H9 (cell line): ENCODE measurements at regions not wholly inside any gene's neighbourhood (a gene's known extent, or its start where the extent isn't known, plus 50 kb on each side); places are given as distances from the start of the nearest gene placed in this dataset.

ENCODE experiments used
- DNase-seq: peaks from one replicate; pipeline ENCODE4 v3.0.0-alpha.2; 2017
- H2AFZ ChIP-seq: one replicate; pipeline ENCODE4 v1.6.1; 2013; ENCODE audit warnings: mild to moderate bottlenecking, low read length, control low read depth, moderate library complexity
- H2AK5ac ChIP-seq: 2 replicates; pipeline ENCODE4 v1.6.1; 2013; ENCODE audit warnings: low read length, control low read depth, mixed read lengths; ENCODE audit not compliant: insufficient read length
- H2BK120ac ChIP-seq: one replicate; pipeline ENCODE4 v1.6.1; 2013; ENCODE audit warnings: low read depth, mild to moderate bottlenecking, low read length, control low read depth, inconsistent platforms; ENCODE audit not compliant: poor library complexity, severe bottlenecking
- H2BK12ac ChIP-seq: 2 replicates; pipeline ENCODE4 v1.6.1; 2013; ENCODE audit warnings: low read length, control low read depth, mixed read lengths, low read depth; ENCODE audit not compliant: insufficient read length
- H2BK15ac ChIP-seq: 2 replicates; pipeline ENCODE4 v1.6.1; 2013; ENCODE audit warnings: low read depth, low read length, control low read depth
- H2BK20ac ChIP-seq: one replicate; pipeline ENCODE4 v1.6.1; 2013; ENCODE audit warnings: low read depth, mild to moderate bottlenecking, low read length, control low read depth, inconsistent platforms; ENCODE audit not compliant: poor library complexity, severe bottlenecking
- H2BK5ac ChIP-seq: 2 replicates; pipeline ENCODE4 v1.6.1; 2013; ENCODE audit warnings: low read length, control low read depth, mixed read lengths; ENCODE audit not compliant: insufficient read length
- H3K14ac ChIP-seq: 2 replicates; pipeline ENCODE4 v1.6.1; 2013; ENCODE audit warnings: low read length, control low read depth; ENCODE audit not compliant: insufficient read depth
- H3K18ac ChIP-seq: 2 replicates; pipeline ENCODE4 v1.6.1; 2013; ENCODE audit warnings: low read depth, mild to moderate bottlenecking, mixed read lengths, low read length, control low read depth; ENCODE audit not compliant: insufficient read length
- H3K23ac ChIP-seq: 2 replicates; pipeline ENCODE4 v1.6.1; 2013; ENCODE audit warnings: low read length, control low read depth, mixed read lengths, low read depth; ENCODE audit not compliant: insufficient read length
- H3K23me2 ChIP-seq: 2 replicates; pipeline ENCODE4 v1.6.1; 2013; ENCODE audit warnings: low read depth, mild to moderate bottlenecking, mixed read lengths, low read length, control low read depth; ENCODE audit not compliant: insufficient read length, poor library complexity, severe bottlenecking
- H3K27ac ChIP-seq: 2 replicates; pipeline ENCODE4 v1.5.1; 2013; ENCODE audit warnings: low read length, control low read depth, mixed read lengths, low read depth; ENCODE audit not compliant: insufficient read length
- H3K27me3 ChIP-seq: 2 replicates; pipeline ENCODE4 v1.6.1; 2013; ENCODE audit warnings: low read length, control low read depth, inconsistent platforms; ENCODE audit not compliant: insufficient read depth
- H3K4ac ChIP-seq: 2 replicates; pipeline ENCODE4 v1.6.1; 2013; ENCODE audit warnings: low read depth, mild to moderate bottlenecking, control low read depth, inconsistent platforms, low read length, moderate library complexity
- H3K4me1 ChIP-seq: 2 replicates; pipeline ENCODE4 v1.6.1; 2013; ENCODE audit warnings: low read length, control low read depth, inconsistent platforms; ENCODE audit not compliant: insufficient read depth
- H3K4me2 ChIP-seq: 2 replicates; pipeline ENCODE4 v1.6.1; 2013; ENCODE audit warnings: low read length, control low read depth, mixed read lengths; ENCODE audit not compliant: insufficient read length, insufficient read depth
- H3K56ac ChIP-seq: 2 replicates; pipeline ENCODE4 v1.6.1; 2013; ENCODE audit warnings: low read depth, mild to moderate bottlenecking, mixed read lengths, low read length, control low read depth; ENCODE audit not compliant: insufficient read length
- H3K79me1 ChIP-seq: 2 replicates; pipeline ENCODE4 v1.6.1; 2013; ENCODE audit warnings: low read depth, mild to moderate bottlenecking, moderate library complexity, low read length, control low read depth, inconsistent platforms; ENCODE audit not compliant: insufficient read depth, poor library complexity, severe bottlenecking
- H3K79me2 ChIP-seq: 2 replicates; pipeline ENCODE4 v1.6.1; 2013; ENCODE audit warnings: low read length, control low read depth, inconsistent platforms; ENCODE audit not compliant: insufficient read depth
- H3K9ac ChIP-seq: 2 replicates; pipeline ENCODE4 v1.6.1; 2013; ENCODE audit warnings: low read length, control low read depth, mixed read lengths; ENCODE audit not compliant: insufficient read length; ENCODE audit errors: extremely low read depth
- H3K9me3 ChIP-seq: one replicate; pipeline ENCODE4 v1.6.1; 2013; ENCODE audit warnings: low read depth, low read length, inconsistent platforms; ENCODE audit not compliant: control insufficient read depth
- H3T11ph ChIP-seq: one replicate; pipeline ENCODE4 v1.6.1; 2013; ENCODE audit warnings: mild to moderate bottlenecking, low read length, control low read depth, inconsistent platforms
- H4K20me1 ChIP-seq: one replicate; pipeline ENCODE4 v1.6.1; 2013; ENCODE audit not compliant: control insufficient read depth, insufficient read length, insufficient read depth
- H4K5ac ChIP-seq: 2 replicates; pipeline ENCODE4 v1.6.1; 2013; ENCODE audit warnings: low read depth, mild to moderate bottlenecking, mixed read lengths, low read length, control low read depth; ENCODE audit not compliant: insufficient read length
- H4K8ac ChIP-seq: replicated peaks from 2 replicates; pipeline ENCODE4 v1.6.1; 2013; ENCODE audit warnings: low read length, control low read depth, mixed read lengths, low read depth; ENCODE audit not compliant: insufficient read length
- H4K91ac ChIP-seq: 2 replicates; pipeline ENCODE4 v1.6.1; 2013; ENCODE audit warnings: low read depth, mild to moderate bottlenecking, moderate library complexity, mixed read lengths, low read length, control low read depth; ENCODE audit not compliant: insufficient read length
- H3K27ac Mint-ChIP-seq, 3 experiments: 2 replicates in 2 of 3; 3 replicates in 1 of 3; pipeline ENCODE4 v1.8.0; 2020 to 2021; ENCODE audit warnings: mixed read lengths in 3 of 3, mild to moderate bottlenecking in 1 of 3, moderate library complexity in 1 of 3
- H3K27me3 Mint-ChIP-seq: 2 replicates; pipeline ENCODE4 v1.8.0; 2021; ENCODE audit warnings: low read depth, mild to moderate bottlenecking, moderate library complexity, mixed read lengths
- H3K36me3 Mint-ChIP-seq, 3 experiments: 2 replicates in 2 of 3; 3 replicates in 1 of 3; pipeline ENCODE4 v1.8.0; 2020 to 2021; ENCODE audit warnings: low read depth in 3 of 3, mixed read lengths in 3 of 3; ENCODE audit not compliant: insufficient read depth in 1 of 3
- H3K4me1 Mint-ChIP-seq, 2 experiments: 2 replicates each; pipeline ENCODE4 v1.8.0; 2020; ENCODE audit warnings: mixed read lengths in 2 of 2
- H3K4me3 Mint-ChIP-seq, 2 experiments: 2 replicates in 1 of 2; 3 replicates in 1 of 2; pipeline ENCODE4 v1.8.0; 2020 to 2021; ENCODE audit warnings: mild to moderate bottlenecking in 2 of 2, mixed read lengths in 2 of 2, moderate library complexity in 1 of 2
- H3K9me3 Mint-ChIP-seq, 2 experiments: 2 replicates in 1 of 2; 3 replicates in 1 of 2; pipeline ENCODE4 v1.8.0; 2020; ENCODE audit warnings: mild to moderate bottlenecking in 2 of 2, mixed read lengths in 2 of 2, moderate library complexity in 1 of 2
- WGBS: extraction: QIAGEN DNeasy Blood & Tissue Kit; methylation state at CpG from one replicate; pipeline ENCODE4 v1.1.7; 2013; ENCODE audit warnings: missing lambda C conversion rate, low lambda C conversion rate, mixed read lengths; ENCODE audit not compliant: insufficient read length; ENCODE audit errors: extremely low coverage; 5-methylcytosine and 5-hydroxymethylcytosine counted together
- TF ChIP-seq, protein P1 (sequence below): fragments of 200-600 bp; sonication (generic); conservative IDR thresholded peaks from 3 replicates; pipeline ENCODE4 v1.8.0; 2021; ENCODE audit warnings: antibody characterized with exemption, mild to moderate bottlenecking

DNA sequence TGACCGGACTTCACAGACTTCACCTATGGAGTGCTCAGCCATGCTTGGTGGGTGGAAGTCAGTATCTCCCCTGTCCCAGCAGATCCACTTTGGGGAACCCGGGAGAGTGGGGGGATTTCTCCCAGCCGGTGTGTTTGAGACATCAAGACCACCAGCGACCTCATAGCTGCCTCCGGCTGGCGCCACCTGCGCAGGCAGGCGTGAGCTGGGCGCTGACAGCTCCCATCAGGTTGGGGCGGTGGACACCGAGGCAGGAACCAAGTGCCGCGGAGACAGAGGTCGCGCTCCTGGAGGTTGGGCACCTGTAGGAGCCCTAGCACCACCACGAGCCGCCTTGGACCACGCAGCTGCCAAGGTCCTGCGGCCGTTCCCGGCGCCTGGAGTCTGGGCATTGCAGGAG is 124.0 kb upstream of the LARP1 start:
- H3K9me3 Mint-ChIP-seq = no peaks in the 10 kb centered on the region; a peak in 1 of 5 replicates
- Histone ChIP-seq H3K23ac (no peak overlapping the region), H4K20me1 (no peaks in the 10 kb centered on the region), H3K4ac (no peak overlapping the region), H4K91ac (no peak overlapping the region), H2BK120ac (no peak overlapping the region), H2AK5ac (no peak overlapping the region), H3K27ac (no peak overlapping the region), H3K27me3 (no peaks in the 10 kb centered on the region), H4K5ac (no peak overlapping the region), H2BK12ac (no peak overlapping the region), H2AFZ (no peak overlapping the region), H3K4me2 (no peak overlapping the region), H3K56ac (no peak overlapping the region), H3K18ac (no peak overlapping the region), H2BK5ac (no peak overlapping the region), H3K79me2 (no peaks in the 10 kb centered on the region), H3K14ac (no peak overlapping the region), H3K9me3 (no peaks in the 10 kb centered on the region), H4K8ac (no peak overlapping the region), H3K9ac (no peak overlapping the region), H3K23me2 (no peaks in the 10 kb centered on the region), H3K79me1 (no peaks in the 10 kb centered on the region), H3K4me1 (no peaks in the 10 kb centered on the region), H2BK20ac (no peak overlapping the region), H2BK15ac (no peak overlapping the region), H3T11ph (no peak overlapping the region)
- H3K4me1 Mint-ChIP-seq = peaks cover 7 to 10% of the 10 kb centered on the region in 2 experiments; a peak in 3 of 4 replicates
- no peak overlapping the region for H3K4me3 Mint-ChIP-seq
- WGBS = no CpG with 5 or more reads among the region's 22 CpGs
- no peaks in the 10 kb centered on the region for H3K36me3 Mint-ChIP-seq
- DNase-seq = no peak
- no peak overlapping the region; a peak in 1 of 7 replicates for H3K27ac Mint-ChIP-seq
- peaks cover 5% of the 10 kb centered on the region for H3K27me3 Mint-ChIP-seq
- TF ChIP-seq, protein P1, sequence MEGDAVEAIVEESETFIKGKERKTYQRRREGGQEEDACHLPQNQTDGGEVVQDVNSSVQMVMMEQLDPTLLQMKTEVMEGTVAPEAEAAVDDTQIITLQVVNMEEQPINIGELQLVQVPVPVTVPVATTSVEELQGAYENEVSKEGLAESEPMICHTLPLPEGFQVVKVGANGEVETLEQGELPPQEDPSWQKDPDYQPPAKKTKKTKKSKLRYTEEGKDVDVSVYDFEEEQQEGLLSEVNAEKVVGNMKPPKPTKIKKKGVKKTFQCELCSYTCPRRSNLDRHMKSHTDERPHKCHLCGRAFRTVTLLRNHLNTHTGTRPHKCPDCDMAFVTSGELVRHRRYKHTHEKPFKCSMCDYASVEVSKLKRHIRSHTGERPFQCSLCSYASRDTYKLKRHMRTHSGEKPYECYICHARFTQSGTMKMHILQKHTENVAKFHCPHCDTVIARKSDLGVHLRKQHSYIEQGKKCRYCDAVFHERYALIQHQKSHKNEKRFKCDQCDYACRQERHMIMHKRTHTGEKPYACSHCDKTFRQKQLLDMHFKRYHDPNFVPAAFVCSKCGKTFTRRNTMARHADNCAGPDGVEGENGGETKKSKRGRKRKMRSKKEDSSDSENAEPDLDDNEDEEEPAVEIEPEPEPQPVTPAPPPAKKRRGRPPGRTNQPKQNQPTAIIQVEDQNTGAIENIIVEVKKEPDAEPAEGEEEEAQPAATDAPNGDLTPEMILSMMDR = no peak
